IPS DF 6.9 (cell line): ENCODE measurements at regions not wholly inside any gene's neighbourhood (a gene's known extent, or its start where the extent isn't known, plus 50 kb on each side); places are given as distances from the start of the nearest gene placed in this dataset.

ENCODE experiments used
- DNase-seq: peaks from one replicate; pipeline ENCODE4 v3.0.0-alpha.2; 2013; ENCODE audit warnings: low read depth, low spot score
- H3K27ac ChIP-seq: one replicate; pipeline ENCODE4 v1.5.1; 2013; ENCODE audit warnings: low read length, control low read depth
- H3K27me3 ChIP-seq: 2 replicates; pipeline ENCODE4 v1.6.1; 2013; ENCODE audit warnings: mild to moderate bottlenecking, low read length; ENCODE audit not compliant: control insufficient read depth, insufficient read depth
- H3K36me3 ChIP-seq: 2 replicates; pipeline ENCODE4 v1.6.1; 2013; ENCODE audit warnings: low read length; ENCODE audit not compliant: control insufficient read depth, insufficient read depth
- H3K4me1 ChIP-seq: 2 replicates; pipeline ENCODE4 v1.6.1; 2013; ENCODE audit warnings: low read length; ENCODE audit not compliant: control insufficient read depth, insufficient read depth
- H3K4me3 ChIP-seq: 2 replicates; pipeline ENCODE4 v1.5.1; 2013; ENCODE audit warnings: mild to moderate bottlenecking, low read length
- H3K9me3 ChIP-seq: 2 replicates; pipeline ENCODE4 v1.6.1; 2013; ENCODE audit warnings: low read length, inconsistent platforms; ENCODE audit not compliant: control insufficient read depth, insufficient read depth
- WGBS: extraction: QIAGEN DNeasy Blood & Tissue Kit; methylation state at CpG from one replicate; pipeline ENCODE4 v1.1.7; 2013; ENCODE audit warnings: mixed read lengths, missing lambda C conversion rate; ENCODE audit not compliant: insufficient read length, insufficient coverage; 5-methylcytosine and 5-hydroxymethylcytosine counted together

GRCh38 chr18:54740136-54740846 lies 88.0 kb upstream of the RAB27B start:
- no peak overlapping the region for H3K27ac ChIP-seq
- WGBS = 100% methylated on average over 1 of the region's 3 CpGs
- DNase-seq = no peak
- H3K4me1 ChIP-seq = no peaks in the 10 kb centered on the region
- no peaks in the 10 kb centered on the region for H3K36me3 ChIP-seq
- H3K9me3 ChIP-seq = no peaks in the 10 kb centered on the region; the same call in 1 of the 2 replicates
- no peaks in the 10 kb centered on the region for H3K27me3 ChIP-seq
- H3K4me3 ChIP-seq = no peak overlapping the region

DNA sequence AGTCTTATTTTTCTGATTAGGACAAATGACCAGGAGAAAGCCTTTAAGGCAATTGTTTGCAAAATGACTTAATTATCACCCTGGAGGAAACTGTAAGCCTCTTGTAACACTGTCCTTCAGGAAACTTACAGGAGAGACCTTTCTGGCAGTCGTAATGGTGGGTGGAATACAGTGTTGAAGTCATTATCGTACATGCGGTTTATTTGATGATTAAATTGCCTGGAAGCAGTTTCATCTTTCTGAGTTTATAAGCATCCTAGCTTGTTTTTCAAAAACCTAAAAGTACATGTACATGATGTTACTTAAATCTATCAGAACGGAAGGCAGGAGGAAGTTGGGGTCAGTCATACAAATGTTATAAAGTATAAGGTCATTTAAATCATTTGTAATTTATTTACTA lies 86.2 kb upstream of the RAB27B start:
- Histone ChIP-seq H3K9me3 (no peaks in the 10 kb centered on the region; the same call in 1 of the 2 replicates), H3K36me3 (no peaks in the 10 kb centered on the region), H3K27me3 (no peaks in the 10 kb centered on the region), H3K4me3 (no peak overlapping the region), H3K4me1 (no peaks in the 10 kb centered on the region), H3K27ac (no peak overlapping the region)
- DNase-seq = no peak
- WGBS = no CpG with 5 or more reads among the region's 4 CpGs

DNA sequence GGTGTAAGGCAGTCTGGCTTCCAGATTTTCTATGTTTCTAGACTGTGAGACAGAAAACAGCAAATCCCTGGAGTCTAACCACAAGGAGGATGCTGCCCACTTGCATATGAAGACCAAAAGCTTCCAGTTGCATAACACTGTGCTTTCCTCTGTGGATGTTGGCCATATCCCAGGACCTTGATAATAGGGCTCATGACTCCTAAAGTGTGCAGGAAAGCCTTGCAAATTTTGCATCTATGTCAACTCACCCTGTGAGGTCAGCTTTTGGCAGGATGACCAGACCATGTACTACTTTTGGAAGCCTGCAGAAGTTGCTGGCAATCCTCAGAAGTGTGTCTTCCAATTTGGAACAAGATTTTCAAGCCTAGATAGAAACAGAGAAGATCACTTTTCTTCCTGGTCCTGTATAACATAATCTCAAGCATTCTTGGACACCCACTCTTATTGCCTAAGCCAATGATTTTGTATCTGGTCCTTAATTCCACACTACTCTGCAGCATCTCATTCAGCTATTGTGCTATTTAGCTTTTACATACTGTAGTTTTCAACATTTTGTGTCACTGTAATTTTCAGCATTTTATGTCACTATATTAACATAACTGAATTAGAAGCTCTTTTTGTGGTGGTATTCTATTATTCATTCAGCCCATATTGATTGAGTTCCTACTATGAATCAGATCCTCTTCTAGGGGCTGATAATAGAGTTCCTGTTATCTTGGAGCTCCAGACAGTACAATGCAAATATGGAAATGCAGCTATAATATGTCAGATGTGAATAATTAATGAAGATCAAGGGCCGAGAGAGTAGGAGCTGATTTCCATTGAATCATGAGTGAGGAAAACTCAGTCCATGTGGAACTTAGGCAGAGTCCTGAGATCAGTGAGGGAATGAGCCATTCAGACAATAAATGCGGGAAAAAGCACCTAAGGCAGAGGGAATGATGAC lies 85.3 kb upstream of the RAB27B start:
- H3K9me3 ChIP-seq = no peaks in the 10 kb centered on the region; the same call in 1 of the 2 replicates
- no peaks in the 10 kb centered on the region for H3K4me1 ChIP-seq
- no peak overlapping the region for H3K27ac ChIP-seq
- no peaks in the 10 kb centered on the region for H3K36me3 ChIP-seq
- WGBS = no CpG with 5 or more reads among the region's 2 CpGs
- no peaks in the 10 kb centered on the region for H3K27me3 ChIP-seq
- no peak overlapping the region for H3K4me3 ChIP-seq
- DNase-seq = no peak

DNA sequence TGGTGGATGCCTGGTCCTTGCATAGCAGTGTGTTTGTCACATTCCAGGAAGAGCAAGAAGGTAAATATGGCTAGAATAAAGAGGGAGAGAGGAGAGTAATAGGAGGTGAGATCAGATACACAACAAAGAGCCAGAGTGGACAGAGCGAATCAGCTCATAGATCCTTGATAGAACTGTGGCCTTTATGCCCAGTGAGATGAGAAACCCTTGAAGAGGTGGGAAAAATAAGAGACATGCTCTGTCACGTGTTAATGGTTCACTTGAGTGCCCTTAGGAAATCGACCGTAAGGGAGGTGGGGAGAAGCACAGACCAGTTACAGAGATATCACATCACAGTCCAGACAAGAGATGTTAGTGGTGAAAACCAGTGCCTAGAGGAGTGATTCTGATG lies 84.7 kb upstream of the RAB27B start:
- H3K4me1 ChIP-seq = no peaks in the 10 kb centered on the region

GRCh38 chr18:54749291-54749690 lies 79.0 kb upstream of the RAB27B start:
- Histone ChIP-seq H3K27me3 (no peaks in the 10 kb centered on the region), H3K4me3 (no peak overlapping the region), H3K36me3 (no peaks in the 10 kb centered on the region), H3K9me3 (no peaks in the 10 kb centered on the region; the same call in 1 of the 2 replicates), H3K27ac (no peak overlapping the region), H3K4me1 (no peaks in the 10 kb centered on the region)
- DNase-seq = no peak
- WGBS = no CpG with 5 or more reads among the region's 3 CpGs

More for the DNA sequence above, 84.7 kb upstream of the RAB27B start:
- no peak for DNase-seq
- Histone ChIP-seq H3K4me3 (no peak overlapping the region), H3K36me3 (no peaks in the 10 kb centered on the region), H3K9me3 (no peaks in the 10 kb centered on the region; the same call in 1 of the 2 replicates), H3K27me3 (no peaks in the 10 kb centered on the region), H3K27ac (no peak overlapping the region)
- no CpG with 5 or more reads among the region's 4 CpGs for WGBS

- H3K27ac ChIP-seq = no peak overlapping the region
- H3K36me3 ChIP-seq = no peaks in the 10 kb centered on the region
- no peak for DNase-seq
- no peaks in the 10 kb centered on the region; the same call in 1 of the 2 replicates for H3K9me3 ChIP-seq
- H3K4me1 ChIP-seq = no peaks in the 10 kb centered on the region
- H3K4me3 ChIP-seq = no peak overlapping the region
- no peaks in the 10 kb centered on the region for H3K27me3 ChIP-seq
- WGBS = no CpG with 5 or more reads among the region's 2 CpGs
Observed at GRCh38 chr18:54750350-54750749, 77.9 kb upstream of the RAB27B start.

DNA sequence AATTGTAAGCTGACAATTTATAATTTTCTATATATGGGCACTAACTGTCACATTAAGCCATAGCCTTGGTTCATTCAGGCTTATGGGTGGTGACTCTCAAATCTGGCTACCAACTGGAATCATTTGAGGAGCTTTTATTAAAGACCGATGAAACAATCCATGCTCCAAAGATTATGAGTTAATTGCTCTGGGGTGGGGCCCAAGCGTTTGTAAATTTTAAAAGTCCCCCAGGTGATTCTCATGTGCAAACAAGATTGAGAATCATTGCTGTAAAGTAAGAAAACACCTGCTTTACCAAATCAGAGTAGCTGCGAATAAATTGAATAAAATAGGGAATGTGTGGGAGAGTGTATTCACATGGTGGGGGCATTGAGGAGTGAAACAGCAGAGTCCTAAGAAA lies 76.1 kb upstream of the RAB27B start:
- H3K4me3 ChIP-seq = no peak overlapping the region
- H3K36me3 ChIP-seq = no peaks in the 10 kb centered on the region
- no peaks in the 10 kb centered on the region for H3K4me1 ChIP-seq
- H3K9me3 ChIP-seq = no peaks in the 10 kb centered on the region
- WGBS = no CpG with 5 or more reads among the region's 3 CpGs
- H3K27me3 ChIP-seq = no peaks in the 10 kb centered on the region
- no peak for DNase-seq
- no peak overlapping the region for H3K27ac ChIP-seq

- H3K9me3 ChIP-seq = no peaks in the 10 kb centered on the region
- no peak overlapping the region for H3K4me3 ChIP-seq
- H3K36me3 ChIP-seq = no peaks in the 10 kb centered on the region
- H3K4me1 ChIP-seq = no peaks in the 10 kb centered on the region
- no peak for DNase-seq
- no peaks in the 10 kb centered on the region for H3K27me3 ChIP-seq
- no peak overlapping the region for H3K27ac ChIP-seq
Observed at GRCh38 chr18:54755456-54755855, 72.8 kb upstream of the RAB27B start.

- Histone ChIP-seq H3K36me3 (no peaks in the 10 kb centered on the region), H3K4me3 (no peak overlapping the region), H3K27me3 (no peaks in the 10 kb centered on the region), H3K9me3 (no peaks in the 10 kb centered on the region), H3K4me1 (peaks cover 4% of the 10 kb centered on the region; the same call in 1 of the 2 replicates), H3K27ac (no peak overlapping the region)
- WGBS = no CpG with 5 or more reads among the region's 5 CpGs
- no peak for DNase-seq
Observed at GRCh38 chr18:54762386-54762785, 65.9 kb upstream of the RAB27B start.

GRCh38 chr18:54764786-54765185 lies 63.5 kb upstream of the RAB27B start:
- peaks cover 4% of the 10 kb centered on the region; the same call in 1 of the 2 replicates for H3K4me1 ChIP-seq
- no peaks in the 10 kb centered on the region for H3K27me3 ChIP-seq
- H3K27ac ChIP-seq = no peak overlapping the region
- WGBS = no CpG with 5 or more reads among the region's 3 CpGs
- H3K9me3 ChIP-seq = no peaks in the 10 kb centered on the region
- H3K36me3 ChIP-seq = no peaks in the 10 kb centered on the region
- no peak for DNase-seq
- no peak overlapping the region for H3K4me3 ChIP-seq
